NAMALWA (cell line): ENCODE measurements at regions not wholly inside any gene's neighbourhood (a gene's known extent, or its start where the extent isn't known, plus 50 kb on each side); places are given as distances from the start of the nearest gene placed in this dataset.

Experiments
- DNase-seq: peaks from one replicate; pipeline ENCODE4 v3.0.0-alpha.2; 2015; ENCODE audit warnings: low spot score

DNA sequence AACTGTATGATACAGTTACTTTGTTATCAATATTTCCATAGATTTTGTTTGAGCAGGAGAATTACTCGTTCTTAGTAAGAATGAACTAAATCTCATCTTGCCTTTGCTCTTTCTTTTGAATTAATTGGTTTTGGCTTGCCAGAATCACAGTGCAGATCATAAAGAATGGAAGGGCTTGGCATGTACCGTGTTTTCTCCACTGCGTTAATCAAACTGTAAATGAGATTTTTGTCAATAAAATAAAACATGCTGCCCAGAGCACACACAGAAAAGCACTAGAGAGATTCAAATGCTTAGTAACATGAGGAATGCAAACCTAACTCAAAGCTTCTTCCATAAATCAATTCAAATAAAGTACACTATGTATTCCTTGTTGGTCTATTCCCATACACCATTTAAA lies 229.6 kb upstream of the CDH2 start:
- no peak for DNase-seq

DNA sequence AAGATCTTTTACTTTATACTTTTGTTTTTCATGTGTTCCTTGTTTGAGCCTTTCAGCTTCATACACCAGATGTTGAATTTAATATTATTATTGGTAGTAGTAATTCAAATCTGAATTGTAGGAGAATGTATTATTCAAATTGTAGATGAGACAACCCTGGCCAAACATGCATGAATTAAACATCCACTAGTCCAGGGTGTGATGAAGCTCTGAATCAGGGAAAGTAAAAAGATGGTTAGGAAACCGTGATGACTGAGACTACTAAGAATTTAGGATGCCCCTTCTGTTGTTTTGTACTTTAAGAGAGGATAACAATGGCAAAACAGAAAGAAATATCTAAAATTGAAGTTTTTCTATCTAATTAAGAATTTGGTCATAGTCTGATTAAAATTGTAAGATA lies 227.8 kb upstream of the CDH2 start:
- no peak for DNase-seq

DNA sequence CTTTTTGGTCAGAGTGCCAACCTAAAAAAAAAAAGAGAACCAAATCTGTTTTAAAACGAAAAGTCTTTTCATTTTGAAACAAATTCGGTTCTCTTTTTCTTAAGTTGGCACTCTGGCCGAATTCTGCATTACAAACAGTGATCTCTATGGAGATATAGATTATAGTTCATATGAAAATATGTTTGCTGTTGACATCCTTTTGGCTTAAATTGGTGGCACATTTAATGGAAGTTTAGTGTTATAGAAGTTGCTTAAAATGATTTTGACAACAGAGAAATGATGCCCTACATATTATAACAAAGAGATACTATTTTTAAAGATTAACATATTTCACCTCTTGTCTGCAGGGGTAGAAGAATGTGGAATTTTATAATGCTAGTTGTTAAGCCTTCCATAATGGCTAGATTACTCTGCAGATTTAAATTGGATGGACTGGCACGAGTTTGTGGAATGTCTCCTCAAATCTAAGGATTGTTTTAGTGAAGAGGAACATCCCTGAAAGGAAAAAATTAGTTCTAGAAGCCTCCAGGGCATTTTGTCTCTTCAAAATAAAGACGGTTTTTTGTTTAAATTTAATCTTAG lies 222.9 kb upstream of the CDH2 start:
- DNase-seq = no peak

DNA sequence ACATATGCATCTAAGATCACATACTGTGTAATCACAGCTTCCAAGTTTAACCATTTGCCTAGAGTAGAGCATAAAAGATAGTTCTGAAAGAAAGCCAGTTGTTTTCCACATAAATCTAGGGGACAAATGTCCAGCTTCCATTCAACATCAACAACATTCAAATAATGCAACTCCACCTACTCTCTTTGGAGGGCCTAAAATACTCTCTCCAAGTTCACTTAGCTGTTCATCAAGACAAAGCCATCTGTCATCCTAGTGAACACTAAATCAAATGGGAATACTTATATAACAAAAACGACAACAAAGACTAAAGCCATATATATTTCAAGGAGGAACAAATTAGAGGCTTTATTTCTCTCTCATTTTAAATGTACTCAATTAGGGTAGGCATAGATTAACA lies 221.5 kb upstream of the CDH2 start:
- no peak for DNase-seq

DNA sequence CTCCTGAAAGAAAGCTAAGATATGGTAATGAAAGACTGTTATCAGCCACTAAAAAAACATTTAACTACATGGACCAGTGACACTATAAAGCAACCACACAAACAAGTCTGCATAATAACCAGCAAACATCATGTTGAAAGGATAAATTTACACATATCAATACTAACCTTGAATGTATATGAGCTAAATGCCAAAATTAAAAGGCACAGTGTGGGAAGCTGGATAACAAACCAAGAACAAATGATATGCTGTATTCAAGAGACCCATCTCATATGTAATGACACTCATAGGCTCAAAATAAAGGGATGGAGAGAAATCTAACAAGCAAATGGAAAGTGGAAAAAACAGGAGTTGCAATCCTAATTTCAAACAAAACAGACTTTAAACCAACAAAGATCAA lies 213.1 kb upstream of the CDH2 start:
- DNase-seq = no peak

DNA sequence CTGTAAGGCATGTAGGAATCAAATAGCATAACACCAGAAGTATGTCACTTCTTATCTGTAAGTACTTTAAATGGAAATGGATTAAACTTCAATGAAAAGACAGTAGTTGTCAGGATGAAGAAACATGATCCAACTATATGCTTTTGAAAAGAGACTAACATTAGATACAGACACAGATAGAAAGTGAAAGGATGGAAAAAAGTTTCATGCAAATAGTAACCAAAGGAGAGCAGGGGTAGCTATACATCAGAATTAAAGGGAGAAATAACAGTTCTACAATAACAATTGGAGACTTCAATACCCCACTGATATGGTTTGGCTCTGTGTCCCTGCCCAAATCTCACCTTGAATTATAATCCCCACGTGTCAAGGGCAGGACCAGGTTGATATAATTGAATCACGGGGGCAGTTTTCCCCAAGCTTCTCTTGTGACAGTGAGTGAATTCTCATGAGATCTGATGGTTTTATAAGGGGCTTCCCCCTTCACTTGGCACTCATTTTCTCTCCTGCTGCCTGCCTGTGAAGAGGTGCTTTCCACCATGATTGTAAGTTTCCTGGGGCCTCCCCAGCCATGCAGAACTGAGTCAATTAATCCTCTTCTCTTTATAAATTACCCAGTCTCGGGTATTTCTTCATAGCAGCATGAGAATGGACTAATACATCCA lies 205.4 kb upstream of the CDH2 start:
- no peak for DNase-seq

DNA sequence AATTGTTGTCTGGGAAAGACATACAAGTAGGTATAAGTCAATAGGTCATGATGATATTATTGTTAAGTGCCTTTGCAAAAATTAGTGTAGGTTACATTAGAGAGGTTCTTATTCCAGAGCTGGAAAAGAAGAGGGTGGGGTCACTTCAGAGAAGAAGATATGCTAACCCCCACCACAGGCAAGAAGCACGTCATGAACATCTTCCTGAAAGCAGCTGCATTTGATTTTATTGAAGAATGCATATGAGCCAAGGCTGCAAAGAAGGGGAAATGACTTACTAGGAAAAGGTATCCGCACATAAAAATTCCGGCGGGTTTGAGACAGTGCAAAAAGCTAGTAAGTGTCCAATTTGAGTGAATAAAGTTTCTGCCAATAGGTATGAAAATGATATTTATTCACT lies 195.3 kb upstream of the CDH2 start:
- DNase-seq = no peak

DNA sequence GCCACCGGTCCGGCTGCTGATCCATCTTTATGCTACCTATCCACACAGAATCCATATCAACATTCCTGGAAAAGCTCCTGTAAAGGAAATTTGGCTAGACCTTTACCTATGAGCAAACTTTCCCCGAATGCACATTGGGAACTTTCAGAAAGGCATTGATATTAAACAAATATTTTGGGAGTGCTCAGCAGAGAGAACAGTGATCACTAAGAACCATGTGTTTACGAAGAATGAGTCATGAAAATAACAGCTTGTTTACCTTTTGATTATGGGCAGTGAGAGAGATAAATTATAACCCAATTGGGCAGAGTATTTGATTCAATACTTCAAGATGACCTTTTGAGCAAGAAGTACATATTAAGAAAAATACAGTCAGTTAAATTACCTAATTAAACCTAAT lies 189.7 kb upstream of the CDH2 start:
- no peak for DNase-seq

DNA sequence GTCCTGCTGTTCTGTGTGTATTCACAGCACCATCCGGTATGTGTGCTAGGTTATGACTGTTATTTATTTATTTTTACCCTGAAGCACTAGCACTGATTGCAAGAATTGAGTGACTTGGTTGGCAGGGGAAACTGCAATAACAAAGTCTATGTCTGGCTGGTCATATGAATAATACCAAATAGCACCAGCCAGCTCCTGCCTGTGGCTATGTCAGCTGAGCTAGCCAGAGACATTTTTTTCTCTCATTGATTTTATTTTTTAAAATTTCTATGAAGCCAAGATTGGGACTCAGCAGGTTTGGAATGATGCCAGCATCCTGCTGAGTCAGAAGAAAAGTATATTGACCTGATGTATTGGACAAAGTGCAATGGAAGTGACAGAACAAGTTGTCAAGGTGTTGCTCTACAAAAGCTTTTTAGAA lies 188.5 kb upstream of the CDH2 start:
- no peak for DNase-seq

DNA sequence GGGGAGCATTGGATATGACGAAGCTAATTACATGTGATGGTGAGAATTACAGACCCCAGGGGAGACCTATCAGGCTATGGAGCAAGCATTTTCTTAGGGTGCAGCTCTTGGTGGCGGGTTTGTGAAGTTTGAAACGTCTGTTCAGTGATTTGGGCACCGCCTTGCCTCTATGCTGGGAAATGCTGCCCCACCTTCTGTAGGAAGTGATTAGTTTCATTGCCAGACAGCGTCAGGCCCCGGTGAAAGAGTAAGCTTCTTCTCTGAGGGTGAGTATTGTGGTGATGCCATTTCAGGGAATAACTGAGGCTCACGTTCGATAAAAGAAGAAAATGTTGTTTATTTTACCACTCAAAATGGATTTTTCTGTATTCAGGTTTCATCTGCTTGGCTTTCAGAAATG lies 186.2 kb upstream of the CDH2 start:
- no peak for DNase-seq

DNA sequence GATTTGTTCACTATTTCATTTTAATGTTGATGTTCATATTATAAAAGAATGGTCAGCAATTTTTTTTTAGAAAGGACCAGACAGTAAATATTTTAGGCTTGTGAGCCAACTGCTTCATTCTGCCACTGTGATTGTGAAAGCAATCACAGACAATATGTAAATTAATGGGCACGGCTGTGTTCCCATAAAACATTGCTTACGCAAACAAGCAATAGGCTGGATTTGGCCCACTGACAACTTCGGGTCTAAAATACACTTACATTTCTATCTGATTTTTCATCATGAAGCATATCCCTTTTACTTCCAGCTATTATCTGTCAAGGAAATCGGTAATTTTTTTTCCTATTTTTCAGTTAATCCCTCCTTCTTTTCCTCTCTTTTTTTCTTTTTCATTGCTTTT lies 182.2 kb upstream of the CDH2 start:
- DNase-seq = no peak

DNA sequence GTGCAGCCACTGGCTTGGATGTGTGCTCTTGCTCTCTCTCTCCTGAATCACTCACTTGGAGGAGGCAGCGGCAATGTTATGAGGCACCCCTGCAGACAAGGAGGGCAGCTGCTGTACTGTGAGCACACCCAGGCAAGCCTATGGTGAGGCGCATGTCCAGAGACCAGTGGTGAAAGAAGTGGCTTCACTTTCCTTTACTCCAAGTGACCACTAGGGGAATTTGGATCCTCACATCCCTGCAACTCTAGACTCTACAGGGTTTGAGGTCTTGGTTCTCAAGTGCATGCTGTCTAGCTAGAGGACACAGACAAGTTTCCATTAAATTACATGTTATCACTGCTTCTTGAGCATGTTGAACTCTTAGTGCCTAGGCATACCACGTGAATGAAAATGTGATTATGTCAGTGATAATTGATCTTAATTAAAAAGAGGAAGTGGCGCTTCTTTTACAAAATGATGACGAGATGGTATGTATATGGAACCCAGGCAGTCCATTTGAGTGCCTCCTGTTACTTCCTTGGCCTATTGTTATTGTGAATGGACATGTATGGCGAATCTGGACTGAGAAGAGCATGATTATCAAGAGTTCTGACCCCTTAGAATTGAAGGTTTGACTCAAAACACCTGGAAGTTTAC lies 181.0 kb upstream of the CDH2 start:
- peak; percentile 35 for DNase-seq

DNA sequence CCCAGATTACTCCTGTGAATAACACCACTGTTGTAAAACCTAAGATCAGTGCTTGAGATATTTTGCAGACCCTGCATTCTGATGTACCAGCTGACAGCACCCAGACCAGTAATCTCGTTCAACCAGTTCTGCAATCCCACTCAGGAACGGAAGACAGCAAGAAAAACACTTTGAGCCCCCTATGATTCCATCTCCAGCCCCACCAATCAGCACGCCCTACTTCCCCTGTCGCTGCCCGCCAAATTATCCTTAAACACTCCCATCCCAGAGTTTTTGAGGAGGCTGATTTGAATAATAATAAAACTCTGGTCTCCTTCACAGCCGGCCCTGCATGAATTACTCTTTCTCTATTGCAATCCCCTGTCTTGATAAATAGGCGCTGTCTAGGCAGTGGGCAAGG lies 173.9 kb upstream of the CDH2 start:
- no peak for DNase-seq

DNA sequence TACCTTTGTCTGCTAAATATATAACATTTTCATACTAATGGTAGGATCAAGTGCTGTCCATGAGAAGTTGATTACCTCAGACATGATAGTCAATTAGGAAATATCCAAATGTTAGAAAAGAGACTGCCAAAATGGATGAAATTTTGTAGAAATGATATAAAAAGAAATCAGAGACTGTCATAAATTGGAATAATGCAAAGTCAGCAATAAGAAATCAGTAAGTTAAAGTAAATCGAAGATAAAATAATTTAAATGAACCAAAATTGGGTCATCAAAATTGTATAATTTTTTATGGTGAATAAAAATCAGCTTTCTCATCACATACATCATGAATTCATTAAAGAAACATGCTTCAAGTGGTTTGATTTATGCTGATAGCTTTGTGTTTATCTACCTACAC lies 165.3 kb upstream of the CDH2 start:
- no peak for DNase-seq

DNA sequence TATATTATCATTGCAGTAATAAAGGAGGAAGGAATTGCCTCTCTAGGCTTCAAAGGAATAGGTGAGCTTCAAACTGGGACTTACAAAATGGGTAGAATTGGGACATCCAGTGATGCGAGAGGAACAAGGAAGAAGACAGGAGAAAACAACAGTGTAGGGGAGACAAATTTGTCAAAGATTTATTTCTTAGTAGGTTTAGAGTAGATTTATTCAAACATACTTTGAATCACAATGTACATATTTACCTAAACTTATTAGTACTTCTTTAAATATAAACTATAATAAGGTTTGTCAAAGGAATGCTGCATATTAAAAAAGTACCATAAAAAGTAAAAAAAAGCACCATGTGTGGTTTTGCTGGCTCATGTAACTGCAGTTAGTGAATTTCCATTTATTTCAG lies 161.4 kb upstream of the CDH2 start:
- no peak for DNase-seq

DNA sequence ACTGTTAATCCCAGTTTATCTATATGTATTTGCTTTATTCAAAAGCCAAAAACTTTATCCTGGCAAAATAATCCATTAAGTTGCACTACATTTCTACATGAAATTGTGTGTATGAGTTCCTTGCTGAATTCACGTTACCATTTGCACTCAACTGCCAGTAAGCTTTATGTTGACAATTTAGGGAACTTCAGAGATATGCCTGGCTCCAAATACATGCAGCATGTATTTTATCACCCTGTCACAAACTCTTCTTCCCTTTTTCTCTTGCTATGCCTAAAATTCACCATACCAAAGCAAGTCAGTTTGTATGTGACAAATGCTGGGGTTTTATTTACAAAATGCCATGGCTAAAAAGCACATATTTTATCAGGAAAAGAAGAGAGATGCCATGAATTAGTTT lies 157.6 kb upstream of the CDH2 start:
- DNase-seq = no peak

DNA sequence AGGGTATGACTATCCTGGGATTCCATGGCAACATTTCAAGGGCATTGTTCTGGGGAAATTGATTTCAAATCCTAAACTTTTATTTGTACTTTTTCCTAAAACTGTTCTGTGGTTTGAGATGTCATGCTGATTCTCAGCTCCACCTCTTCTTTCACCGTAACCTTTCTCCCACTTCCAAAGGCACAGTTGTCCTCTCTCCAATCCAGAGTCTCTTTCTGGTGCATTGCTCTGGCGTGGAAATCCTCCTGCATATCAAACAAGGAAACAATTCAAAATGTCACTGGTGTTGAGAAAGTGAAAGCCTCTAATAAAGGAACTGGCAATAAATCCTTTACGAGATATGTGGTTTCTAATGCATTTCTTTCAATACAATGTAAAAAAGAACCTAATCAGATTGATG lies 155.1 kb upstream of the CDH2 start:
- no peak for DNase-seq

DNA sequence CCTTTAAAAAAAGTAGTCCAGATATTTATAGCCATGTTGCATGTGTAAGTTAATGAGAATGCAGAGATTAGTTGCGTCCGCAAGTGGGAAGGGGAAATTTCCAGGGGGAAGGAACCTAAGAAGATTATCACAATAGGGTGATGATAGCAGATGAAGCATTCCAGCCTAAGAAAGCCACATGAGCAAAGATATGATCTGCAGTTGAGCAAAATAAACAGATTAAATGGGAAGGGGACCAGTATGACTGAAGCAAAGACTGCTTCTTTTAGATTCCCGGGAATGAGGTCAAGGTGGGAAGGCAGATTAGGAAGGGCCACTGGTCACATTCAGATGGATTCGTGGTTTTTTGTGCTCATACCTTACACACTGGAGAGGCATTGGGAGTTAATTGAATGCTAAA lies 154.6 kb upstream of the CDH2 start:
- no peak for DNase-seq

DNA sequence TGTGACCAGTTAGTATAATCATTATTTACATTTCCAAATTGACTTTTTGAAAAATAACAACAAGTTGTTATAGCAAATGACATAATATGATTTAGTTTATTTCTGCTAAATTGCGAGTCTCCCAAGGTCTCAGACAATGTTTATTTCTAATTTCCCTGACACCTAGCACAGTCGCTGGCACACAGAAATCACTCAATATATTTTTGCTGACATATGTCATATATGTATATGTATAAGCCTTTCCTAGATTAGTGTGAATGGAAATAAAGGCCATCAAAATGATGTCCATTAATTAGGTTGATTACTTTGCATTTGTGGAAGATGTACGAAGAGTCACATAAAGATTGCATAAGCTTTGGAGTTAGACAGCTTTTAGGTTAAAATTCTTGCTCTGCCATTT lies 136.7 kb upstream of the CDH2 start:
- no peak for DNase-seq

DNA sequence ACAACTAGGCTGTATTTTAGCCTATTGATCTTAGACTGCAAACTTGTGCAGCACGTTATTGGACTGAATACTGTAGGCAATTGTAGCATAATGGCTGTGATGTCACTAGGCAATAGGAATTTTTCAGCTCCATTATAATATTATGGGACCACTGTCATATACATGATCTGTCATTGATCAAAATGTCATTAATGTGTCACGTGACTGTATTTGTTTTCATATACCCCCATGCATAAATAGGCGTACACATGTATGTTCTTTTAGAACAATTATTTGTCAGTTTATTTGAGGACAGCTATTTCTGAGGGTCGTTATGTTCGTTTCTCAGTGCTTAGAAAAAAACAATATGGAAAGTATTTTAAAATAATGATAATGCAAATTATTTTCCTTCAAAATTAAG lies 111.9 kb upstream of the CDH2 start:
- no peak for DNase-seq

DNA sequence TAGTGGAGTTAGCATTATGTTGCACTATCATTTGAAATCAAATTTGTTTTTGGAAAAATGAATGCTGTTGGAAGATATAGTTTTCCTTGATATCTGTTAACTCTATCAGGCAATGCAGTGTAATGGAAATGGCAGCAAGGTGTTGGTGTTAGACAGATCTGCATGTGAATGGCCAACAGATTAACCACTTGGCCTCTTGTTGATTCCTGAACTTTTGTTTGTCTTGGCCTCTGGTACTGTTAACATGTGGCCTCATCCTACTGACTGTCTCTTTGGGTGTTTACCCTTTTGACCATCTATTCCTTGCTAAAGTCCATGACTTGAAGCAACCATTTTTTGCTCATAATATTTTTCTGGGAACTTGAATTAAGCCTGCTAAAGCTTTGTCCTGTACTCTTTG lies 110.2 kb upstream of the CDH2 start:
- DNase-seq = no peak

DNA sequence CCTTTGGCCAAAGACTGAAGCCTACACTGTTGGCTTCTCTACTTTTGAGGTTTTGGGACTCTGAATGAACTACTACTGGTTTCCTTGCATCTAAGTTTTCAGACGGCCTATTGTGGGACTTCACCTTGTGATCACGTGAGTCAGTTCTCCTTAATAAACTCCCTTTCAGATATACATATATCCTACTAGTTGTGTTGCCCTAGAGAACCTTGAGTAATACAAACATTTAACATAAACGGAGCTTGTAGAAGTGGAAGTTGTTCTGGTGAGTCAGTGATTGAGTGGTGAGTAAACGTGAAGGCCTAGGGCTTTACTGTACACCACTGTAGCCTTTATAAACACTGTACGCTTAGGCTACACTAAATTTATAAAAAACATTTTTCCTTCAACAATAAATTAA lies 107.2 kb upstream of the CDH2 start:
- DNase-seq = no peak

DNA sequence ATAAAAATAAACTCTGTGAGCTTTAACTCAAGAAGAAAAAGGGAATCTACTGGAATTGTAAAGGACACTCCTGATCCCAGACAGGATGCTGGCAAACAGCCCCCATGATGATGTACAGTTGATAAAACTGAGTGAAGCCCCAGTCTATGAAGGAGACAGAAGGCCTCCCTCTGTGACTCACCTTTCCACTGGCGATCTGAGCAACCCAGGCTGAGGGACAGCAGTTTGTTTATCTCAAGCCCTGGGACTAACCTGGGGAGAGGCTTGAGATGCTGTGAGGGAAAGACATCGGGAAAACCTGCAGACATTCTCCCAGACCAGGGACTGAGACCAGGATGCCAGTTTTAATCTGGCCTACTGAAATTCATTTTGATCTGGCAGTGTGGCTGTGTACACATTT lies 104.5 kb upstream of the CDH2 start:
- DNase-seq = no peak

DNA sequence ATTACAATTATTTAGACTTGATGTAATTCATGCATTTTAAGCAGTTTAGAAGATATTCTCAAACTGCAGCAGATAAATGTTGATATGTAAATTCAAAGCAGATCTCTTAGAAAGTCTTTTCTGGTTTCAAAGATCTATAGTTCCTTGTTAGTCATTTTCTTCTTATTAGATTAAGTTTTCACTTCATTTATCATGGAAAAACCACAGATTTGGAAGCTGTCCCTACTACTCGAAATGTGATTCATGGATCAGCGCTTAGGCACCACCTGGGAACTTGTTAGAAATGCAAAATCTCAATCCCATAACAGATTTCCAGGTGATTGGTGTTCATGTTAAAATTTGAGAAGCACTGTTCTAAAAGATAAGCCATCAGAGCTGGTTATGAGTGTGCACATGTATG lies 92.8 kb upstream of the CDH2 start:
- DNase-seq = no peak
